ENCODE measurements at regions not wholly inside any gene's neighbourhood (a gene's known extent, or its start where the extent isn't known, plus 50 kb on each side); places are given as distances from the start of the nearest gene placed in this dataset.
"Not testable (repeated sequence)": the region's sequence is repeated elsewhere in the genome, so short reads cannot be mapped to it uniquely, and the experiment has no call there.

DNA sequence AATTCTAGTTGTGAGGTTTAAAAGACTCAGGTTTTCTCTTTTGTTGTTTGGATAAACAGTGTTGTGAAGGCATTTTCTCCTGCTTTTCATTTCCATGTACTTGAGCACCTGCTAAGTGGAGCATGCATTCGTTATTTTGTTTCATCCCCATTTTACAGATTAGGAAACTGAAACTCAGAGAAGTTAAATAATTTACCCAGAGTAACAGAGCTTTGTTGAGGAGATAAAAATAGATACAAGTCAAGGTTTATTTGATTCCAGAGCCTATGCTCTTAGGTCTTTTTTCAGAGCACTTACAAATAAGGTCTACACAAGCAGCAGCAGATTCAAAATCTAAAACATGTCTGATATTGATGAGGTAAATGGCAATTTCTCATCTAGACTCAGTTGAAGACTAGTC is 254.7 kb upstream of the PTBP2 start:
- Mint-ChIP-seq H3K27ac (no peak overlapping the region), H3K9me3 (peaks cover 0 to 4% of the 10 kb centered on the region in 2 donors), H3K4me3 (no peak overlapping the region), H3K27me3 (no peaks in the 10 kb centered on the region), H3K4me1 (no peaks in the 10 kb centered on the region)
- ATAC-seq (no peak), DNase-seq (no peak)

DNA sequence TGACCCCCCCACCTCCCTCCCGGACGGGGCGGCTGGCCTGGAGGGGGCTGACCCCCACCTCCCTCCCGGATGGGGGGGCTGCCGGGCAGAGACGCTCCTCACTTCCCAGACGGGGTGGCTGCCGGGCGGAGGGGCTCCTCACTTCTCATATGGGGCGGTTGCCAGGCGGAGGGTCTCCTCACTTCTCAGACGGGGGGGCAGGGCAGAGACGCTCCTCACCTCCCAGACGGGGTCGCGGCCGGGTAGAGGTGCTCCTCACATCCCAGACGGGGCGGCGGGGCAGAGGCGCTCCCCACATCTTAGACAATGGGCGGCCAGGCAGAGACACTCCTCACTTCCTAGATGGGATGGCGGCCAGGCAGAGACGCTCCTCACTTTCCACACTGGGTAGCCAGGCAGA is 251.9 kb upstream of the PTBP2 start:
- H3K27ac Mint-ChIP-seq, H3K9me3 Mint-ChIP-seq, H3K4me3 Mint-ChIP-seq, ATAC-seq, DNase-seq, H3K27me3 Mint-ChIP-seq, H3K4me1 Mint-ChIP-seq: not testable (repeated sequence)

DNA sequence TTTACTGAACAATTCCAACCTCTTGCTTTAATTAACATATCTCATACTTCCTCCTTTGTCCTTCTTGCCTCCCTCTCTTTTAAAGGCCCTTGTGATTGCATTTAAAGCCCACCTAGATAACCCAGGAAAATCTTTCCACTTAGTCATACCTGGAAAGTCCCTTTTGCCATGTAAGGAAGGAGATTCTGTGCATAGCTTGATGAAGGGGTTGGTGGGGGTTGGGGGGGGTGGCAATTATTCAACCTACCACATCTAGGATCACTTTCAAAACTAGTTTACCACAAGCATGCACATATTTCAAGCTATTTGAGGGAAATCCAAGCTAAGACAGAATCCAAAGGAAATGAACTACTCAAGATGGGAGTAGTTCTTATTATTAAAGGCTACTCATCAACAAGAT is 249.1 kb upstream of the PTBP2 start:
- H3K4me1 Mint-ChIP-seq, result no peaks in the 10 kb centered on the region
- H3K9me3 Mint-ChIP-seq, result peaks cover 0 to 4% of the 10 kb centered on the region in 2 donors
- DNase-seq (no peak), ATAC-seq (no peak)
- no peak overlapping the region for H3K4me3 Mint-ChIP-seq
- H3K27me3 Mint-ChIP-seq, result no peaks in the 10 kb centered on the region
- no peak overlapping the region for H3K27ac Mint-ChIP-seq

DNA sequence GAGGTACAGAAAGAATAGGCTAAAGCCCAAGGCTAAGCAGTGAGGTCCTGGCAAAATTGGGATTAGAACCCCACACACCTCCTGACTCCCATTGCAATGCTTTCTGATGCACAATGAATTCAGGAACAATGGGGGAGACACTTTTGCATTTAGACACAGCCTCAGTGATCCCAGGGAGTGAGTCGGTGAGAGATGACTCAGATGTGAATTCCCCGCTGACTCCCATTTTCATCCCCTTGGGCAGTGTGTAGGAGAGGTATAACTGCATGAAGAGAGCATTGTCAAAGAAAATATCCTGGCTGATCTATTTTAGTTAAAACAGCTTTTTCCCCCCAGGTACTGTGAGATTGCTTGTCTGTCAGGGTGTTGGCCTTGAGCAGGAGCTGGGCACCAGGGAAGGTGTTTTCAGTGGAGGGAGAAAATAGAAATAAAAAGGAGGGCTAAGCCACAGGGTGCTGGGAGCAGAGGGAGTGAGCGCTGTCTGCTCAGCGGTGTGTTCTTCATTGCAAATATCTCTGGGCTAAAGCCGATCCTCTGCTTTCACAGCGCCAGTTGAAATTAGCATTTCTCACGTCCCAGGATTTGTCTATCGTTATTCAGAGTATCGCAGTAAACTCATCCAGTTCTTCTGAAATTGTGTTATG is 247.7 kb upstream of the PTBP2 start:
- no peak overlapping the region for H3K27ac Mint-ChIP-seq
- no peaks in the 10 kb centered on the region for H3K4me1 Mint-ChIP-seq
- peaks cover 0 to 4% of the 10 kb centered on the region in 2 donors for H3K9me3 Mint-ChIP-seq
- no peak overlapping the region for H3K4me3 Mint-ChIP-seq
- DNase-seq, result no peak
- ATAC-seq, result no peak
- no peaks in the 10 kb centered on the region for H3K27me3 Mint-ChIP-seq

DNA sequence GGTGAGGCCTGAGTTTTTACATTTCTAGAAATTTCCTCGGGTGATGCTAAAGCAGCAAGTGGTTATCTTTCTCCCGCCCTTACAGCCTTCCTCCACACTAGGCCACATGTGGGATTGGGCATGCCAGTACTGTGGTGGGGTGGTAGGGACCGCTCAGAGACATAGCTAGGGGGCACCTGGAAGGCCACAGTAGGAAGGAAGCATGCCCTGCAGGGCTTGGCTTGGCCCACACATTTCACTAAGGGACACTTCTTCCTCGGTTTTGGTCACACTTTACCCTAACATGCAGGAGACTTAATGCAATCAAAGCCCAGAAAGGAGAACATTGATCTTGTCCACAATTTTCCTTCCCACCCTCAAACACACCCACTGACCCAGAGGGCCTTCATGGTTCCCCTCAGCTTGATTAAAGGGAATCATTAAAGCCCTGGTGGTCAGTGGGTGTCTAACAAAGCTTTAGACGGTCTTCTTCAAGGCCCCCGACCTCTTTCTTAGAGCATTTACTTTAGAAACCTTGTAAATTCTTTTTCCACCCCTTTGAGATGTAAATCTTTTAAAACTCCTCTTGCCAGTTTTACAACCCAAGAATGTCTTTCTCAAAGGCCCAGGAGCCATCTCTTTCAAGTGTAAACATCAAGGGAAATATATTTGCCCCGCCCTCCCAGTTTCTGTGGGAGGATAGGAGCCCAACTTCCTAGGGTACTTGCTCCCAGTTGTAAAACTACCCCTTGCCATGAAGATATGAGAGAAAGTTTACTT is 246.4 kb upstream of the PTBP2 start:
- H3K27ac Mint-ChIP-seq, result no peak overlapping the region
- no peaks in the 10 kb centered on the region for H3K27me3 Mint-ChIP-seq
- DNase-seq (no peak), ATAC-seq (no peak)
- H3K4me1 Mint-ChIP-seq, result no peaks in the 10 kb centered on the region
- no peak overlapping the region for H3K4me3 Mint-ChIP-seq
- H3K9me3 Mint-ChIP-seq, result peaks cover 0 to 4% of the 10 kb centered on the region in 2 donors

DNA sequence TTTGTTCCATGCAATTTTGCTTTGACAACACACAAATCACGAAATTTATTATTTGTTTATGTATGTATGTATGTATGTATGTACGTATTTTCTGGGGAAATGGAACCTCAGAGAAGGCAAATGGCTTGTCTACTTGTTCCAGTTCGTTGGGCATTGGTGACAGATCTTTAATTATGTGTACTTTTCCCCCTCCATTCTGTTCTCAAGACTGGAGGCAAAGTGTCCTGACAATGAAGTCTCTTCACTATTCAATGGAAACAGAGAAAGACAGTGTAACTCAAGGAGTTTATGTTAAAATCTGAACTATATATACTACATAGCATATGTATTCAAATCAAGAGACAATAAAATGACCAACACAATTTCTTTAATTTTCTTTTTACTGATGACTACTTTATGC is 245.7 kb upstream of the PTBP2 start:
- no peaks in the 10 kb centered on the region for H3K27me3 Mint-ChIP-seq
- ATAC-seq, result no peak
- DNase-seq, result no peak
- no peak overlapping the region for H3K27ac Mint-ChIP-seq
- no peak overlapping the region for H3K4me3 Mint-ChIP-seq
- H3K9me3 Mint-ChIP-seq, result peaks cover 0 to 3% of the 10 kb centered on the region in 2 donors
- no peaks in the 10 kb centered on the region for H3K4me1 Mint-ChIP-seq

DNA sequence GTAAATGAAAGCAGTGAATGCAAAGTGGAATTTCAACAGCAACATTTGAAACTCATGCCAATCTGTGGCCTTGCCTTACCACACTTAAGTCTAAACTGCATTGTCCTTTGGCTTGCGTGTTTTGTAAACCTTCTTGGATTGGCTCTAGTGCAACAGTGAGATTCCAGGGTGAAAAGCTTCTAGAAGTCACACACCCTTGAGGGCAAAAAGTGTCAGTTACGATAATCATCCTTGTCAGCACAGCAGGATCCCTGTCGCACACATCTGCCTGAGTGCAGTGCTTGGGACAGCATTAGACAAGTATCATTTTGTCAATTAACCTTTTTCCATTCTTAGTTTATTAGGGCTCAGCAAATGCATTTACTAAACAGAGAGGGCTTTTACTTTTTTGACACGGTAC is 243.4 kb upstream of the PTBP2 start:
- H3K4me3 Mint-ChIP-seq, result no peak overlapping the region
- ATAC-seq (no peak), DNase-seq (no peak)
- H3K27ac Mint-ChIP-seq, result no peak overlapping the region
- H3K27me3 Mint-ChIP-seq, result no peaks in the 10 kb centered on the region
- no peaks in the 10 kb centered on the region for H3K4me1 Mint-ChIP-seq
- H3K9me3 Mint-ChIP-seq, result no peaks in the 10 kb centered on the region

DNA sequence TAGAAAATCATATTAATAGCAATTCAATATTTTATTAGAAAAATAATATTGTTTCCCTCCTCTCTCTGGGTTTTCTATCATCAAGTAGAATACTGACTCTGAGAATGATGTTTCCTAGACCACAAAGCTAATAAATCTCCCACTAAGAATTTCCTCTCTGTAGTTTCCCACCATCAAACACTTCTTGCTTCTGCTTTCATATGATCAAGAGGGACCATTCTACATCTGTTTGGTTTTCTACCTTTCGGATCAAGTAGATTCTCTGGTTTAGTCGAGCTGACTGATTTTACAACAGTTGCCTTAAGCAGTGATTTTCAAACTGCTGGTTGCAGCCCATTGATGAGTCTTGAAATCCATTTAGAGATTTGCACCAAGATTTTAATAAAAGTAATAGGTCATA is 240.2 kb upstream of the PTBP2 start:
- no peaks in the 10 kb centered on the region for H3K4me1 Mint-ChIP-seq
- DNase-seq, result no peak
- no peaks in the 10 kb centered on the region for H3K9me3 Mint-ChIP-seq
- H3K27me3 Mint-ChIP-seq, result no peaks in the 10 kb centered on the region
- H3K27ac Mint-ChIP-seq, result no peak overlapping the region
- H3K4me3 Mint-ChIP-seq, result no peak overlapping the region
- no peak for ATAC-seq

DNA sequence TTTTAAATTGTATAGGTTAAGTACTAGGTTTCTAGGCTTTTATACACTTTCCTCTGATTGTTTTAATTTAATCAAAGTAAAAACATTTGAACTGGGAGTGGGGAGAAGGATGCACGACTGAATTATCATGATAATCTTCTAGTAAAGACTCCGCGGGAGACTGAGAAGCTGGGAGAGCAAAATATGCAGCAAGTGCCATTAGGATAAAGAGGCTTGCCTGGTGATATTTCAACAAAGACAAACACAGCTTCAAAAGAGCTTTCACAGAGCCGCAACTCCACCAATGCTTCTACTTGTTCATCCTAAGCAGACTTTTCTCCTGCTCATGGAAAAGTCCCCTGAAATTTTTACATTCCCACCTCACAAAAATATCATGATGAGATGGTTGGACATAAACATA is 239.0 kb upstream of the PTBP2 start:
- Mint-ChIP-seq H3K27me3 (no peaks in the 10 kb centered on the region), H3K9me3 (no peaks in the 10 kb centered on the region), H3K4me1 (no peaks in the 10 kb centered on the region), H3K27ac (no peak overlapping the region), H3K4me3 (no peak overlapping the region)
- DNase-seq (no peak), ATAC-seq (no peak)

DNA sequence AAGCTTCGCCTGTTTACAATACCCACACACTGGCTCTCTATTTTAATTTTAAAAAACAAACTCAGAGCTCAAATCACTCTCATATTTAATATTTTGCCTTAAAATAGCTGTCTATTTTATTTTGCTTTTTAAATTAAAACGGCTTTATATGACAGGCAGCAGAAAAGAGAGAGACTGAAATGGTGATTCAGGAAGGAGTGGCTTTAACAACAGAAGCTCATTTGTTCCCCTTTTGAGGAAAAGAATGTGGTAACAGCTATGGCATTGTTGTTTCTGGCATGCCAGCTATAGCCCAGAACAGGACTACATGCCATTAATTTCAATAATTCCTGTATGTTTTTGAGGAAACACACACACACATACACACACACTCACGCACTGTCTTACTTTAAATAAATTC is 234.2 kb upstream of the PTBP2 start:
- DNase-seq, result no peak
- no peak overlapping the region for H3K27ac Mint-ChIP-seq
- no peak for ATAC-seq
- no peaks in the 10 kb centered on the region for H3K27me3 Mint-ChIP-seq
- no peaks in the 10 kb centered on the region for H3K4me1 Mint-ChIP-seq
- H3K9me3 Mint-ChIP-seq, result no peaks in the 10 kb centered on the region
- H3K4me3 Mint-ChIP-seq, result no peak overlapping the region

DNA sequence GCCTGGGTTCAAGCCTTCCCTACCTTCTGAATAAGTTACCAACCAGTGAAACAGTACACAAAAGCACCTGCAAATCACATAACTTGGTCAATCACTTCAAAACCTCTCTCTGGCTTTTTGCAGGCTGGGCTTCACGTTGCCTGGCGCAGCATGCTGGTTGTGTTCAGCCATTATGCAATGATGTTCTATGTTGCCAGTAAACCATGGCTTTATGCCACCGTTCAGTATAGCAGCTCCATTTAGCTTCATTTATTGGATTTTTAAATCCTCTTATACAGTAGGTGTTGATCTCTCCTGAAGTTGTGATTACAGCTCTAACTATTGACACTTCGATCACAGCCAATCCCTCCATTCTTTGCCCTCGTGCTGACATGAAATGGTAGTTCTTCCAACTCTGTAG is 233.6 kb upstream of the PTBP2 start:
- Mint-ChIP-seq H3K27ac (no peak overlapping the region), H3K4me1 (no peaks in the 10 kb centered on the region), H3K4me3 (no peak overlapping the region), H3K9me3 (no peaks in the 10 kb centered on the region), H3K27me3 (no peaks in the 10 kb centered on the region)
- ATAC-seq (no peak), DNase-seq (no peak)

DNA sequence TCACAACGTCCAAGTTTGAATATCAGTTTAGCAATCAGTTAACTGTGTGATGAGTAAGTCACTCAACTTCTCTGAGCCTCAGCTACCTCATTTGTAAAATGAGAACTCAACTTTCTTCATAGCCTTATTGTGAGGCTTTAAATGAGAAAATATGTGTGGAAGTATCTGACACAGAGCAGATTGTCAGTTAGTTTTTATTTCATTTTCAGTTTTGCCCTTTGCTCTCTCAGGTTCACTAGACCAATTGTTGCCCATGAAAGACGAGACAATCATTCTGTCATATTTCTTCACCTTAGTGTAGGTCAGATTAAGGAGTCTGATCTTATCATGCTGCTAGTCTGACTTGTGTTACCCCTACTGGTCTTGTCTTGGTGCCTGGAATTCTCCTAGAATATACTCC is 232.8 kb upstream of the PTBP2 start:
- ATAC-seq (no peak), DNase-seq (no peak)
- Mint-ChIP-seq H3K9me3 (no peaks in the 10 kb centered on the region), H3K27ac (no peak overlapping the region), H3K4me1 (no peaks in the 10 kb centered on the region), H3K27me3 (no peaks in the 10 kb centered on the region), H3K4me3 (no peak overlapping the region)

DNA sequence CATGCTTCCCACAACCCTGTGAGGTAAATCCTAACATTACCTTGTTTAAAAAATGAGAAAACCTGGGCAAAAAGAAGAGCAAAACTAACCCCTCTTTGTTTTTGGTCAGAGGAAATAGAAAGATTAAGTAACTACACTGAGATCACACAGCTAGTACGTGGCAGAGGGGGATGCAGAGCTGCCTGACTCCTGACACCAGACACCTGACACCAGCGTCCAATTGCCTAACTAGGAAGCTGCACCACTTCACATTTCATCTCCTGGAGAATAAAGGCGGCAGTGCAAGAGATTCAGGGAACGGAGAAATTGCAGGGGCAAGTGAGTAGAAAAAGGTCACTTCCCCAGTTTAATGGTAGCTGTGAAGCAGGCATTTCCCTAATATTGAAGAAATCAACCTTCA is 229.3 kb upstream of the PTBP2 start:
- H3K4me3 Mint-ChIP-seq, result no peak overlapping the region
- no peaks in the 10 kb centered on the region for H3K27me3 Mint-ChIP-seq
- H3K4me1 Mint-ChIP-seq, result no peaks in the 10 kb centered on the region
- ATAC-seq, result no peak
- no peaks in the 10 kb centered on the region for H3K9me3 Mint-ChIP-seq
- H3K27ac Mint-ChIP-seq, result no peak overlapping the region
- DNase-seq, result no peak

DNA sequence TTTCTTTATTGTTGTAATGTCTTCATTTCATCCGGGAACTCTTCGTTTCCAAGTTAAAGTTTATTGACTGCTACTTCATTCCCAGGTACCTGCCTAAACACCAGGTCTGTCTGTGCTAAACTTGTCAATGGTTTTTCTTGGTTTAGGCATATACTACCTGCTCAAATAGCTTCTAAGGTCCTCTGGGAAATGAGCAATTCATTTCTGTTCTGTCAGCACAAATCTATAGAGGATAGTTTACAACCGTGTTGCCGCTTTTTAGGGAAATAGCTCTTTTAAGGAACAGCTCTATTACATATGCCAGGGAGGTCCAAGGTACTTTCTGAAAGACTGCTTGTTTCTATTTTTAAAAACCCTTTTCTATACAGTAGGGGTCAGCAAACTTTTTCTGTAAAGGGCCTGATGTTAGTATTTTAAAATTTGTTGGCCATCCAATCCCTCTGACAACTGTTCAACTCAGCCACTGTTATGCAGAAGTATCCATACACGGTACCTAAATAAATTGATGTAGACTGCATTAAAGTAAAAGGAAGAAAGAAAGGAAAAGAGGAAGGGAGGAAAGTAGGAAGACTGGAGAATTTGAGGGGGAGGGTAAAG is 222.7 kb upstream of the PTBP2 start:
- ATAC-seq, result no peak
- no peak for DNase-seq
- Mint-ChIP-seq H3K4me1 (no peaks in the 10 kb centered on the region), H3K4me3 (no peak overlapping the region), H3K27me3 (no peaks in the 10 kb centered on the region), H3K9me3 (no peaks in the 10 kb centered on the region), H3K27ac (no peak overlapping the region)

DNA sequence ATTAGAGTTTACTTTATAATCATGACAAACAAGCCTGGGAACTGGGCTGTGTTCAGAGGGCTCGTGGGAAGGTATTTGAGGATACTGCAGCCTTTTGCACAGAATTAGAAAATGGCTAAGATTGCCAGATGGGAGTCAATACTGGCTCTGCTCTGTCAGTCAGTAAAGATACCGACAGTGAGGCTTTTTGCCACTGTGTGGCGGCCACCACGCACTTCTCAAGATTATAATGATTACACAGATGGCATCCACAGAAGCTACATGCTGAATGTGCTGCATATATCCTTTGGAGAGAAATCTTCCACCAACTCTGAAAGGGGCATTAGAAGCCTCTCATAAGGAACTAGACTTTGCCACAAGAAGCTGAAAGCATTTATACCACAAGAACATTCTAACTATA is 213.4 kb upstream of the PTBP2 start:
- Mint-ChIP-seq H3K9me3 (peaks cover 0 to 3% of the 10 kb centered on the region in 2 donors), H3K4me3 (no peak overlapping the region), H3K27me3 (peaks cover 11% of the 10 kb centered on the region), H3K27ac (no peak overlapping the region), H3K4me1 (no peaks in the 10 kb centered on the region)
- ATAC-seq (no peak), DNase-seq (no peak)

DNA sequence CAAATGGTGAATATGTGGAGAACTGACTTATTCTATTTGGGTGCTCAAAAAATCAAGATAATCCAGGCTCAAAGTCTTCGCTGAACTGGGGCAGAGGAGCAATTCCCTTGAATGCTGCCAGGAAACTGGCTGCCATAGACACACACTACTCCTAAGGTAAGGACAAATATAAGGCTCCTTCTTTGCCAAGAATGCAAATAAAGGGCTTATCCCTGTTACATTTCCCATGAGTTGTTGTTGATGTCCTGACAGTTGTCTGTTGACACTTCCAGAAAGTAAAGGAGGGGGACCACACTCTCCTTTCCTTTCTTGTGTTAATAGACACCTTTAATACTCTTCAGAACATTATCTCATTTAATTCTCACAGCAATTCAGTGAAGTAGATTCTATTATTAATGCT is 212.2 kb upstream of the PTBP2 start:
- no peak for ATAC-seq
- H3K4me3 Mint-ChIP-seq, result no peak overlapping the region
- H3K9me3 Mint-ChIP-seq, result peaks cover 0 to 3% of the 10 kb centered on the region in 2 donors
- H3K4me1 Mint-ChIP-seq, result no peaks in the 10 kb centered on the region
- peaks cover 11% of the 10 kb centered on the region for H3K27me3 Mint-ChIP-seq
- no peak overlapping the region for H3K27ac Mint-ChIP-seq
- no peak for DNase-seq

Measured in stimulated activated naive CD8-positive, alpha-beta T cell treated with anti-CD3 and anti-CD28 coated beads, Interleukin-15, amount 100 ng/mL, for 72 hours (primary cell).